WTC11 (cell line): ENCODE measurements at regions not wholly inside any gene's neighbourhood (a gene's known extent, or its start where the extent isn't known, plus 50 kb on each side); places are given as distances from the start of the nearest gene placed in this dataset.

Experiments
- ATAC-seq: fragments of 200-7000 bp; cut with Tn5 transposase; 2 replicates; pipeline ENCODE4 v1.10.0; 2021; ENCODE audit warnings: mild to moderate bottlenecking, moderate library complexity
- CTCF ChIA-PET: fragments of 300-600 bp; sonication (Branson Sonifier 250); formaldehyde crosslinking; loops from one replicate; lab custom pipeline; 2021; ENCODE audit warnings: antibody characterized with exemption; lab: Charles Lee
- POLR2A ChIA-PET: fragments of 350-600 bp; sonication (Branson Sonifier 250); formaldehyde crosslinking; loops from one replicate; lab custom pipeline; 2021; ENCODE audit warnings: antibody characterized with exemption; lab: Charles Lee
- DNase-seq: peaks from one replicate; pipeline ENCODE4 v3.0.0; 2021; ENCODE audit warnings: low spot score
- H3K27ac Mint-ChIP-seq: 2 replicates; pipeline ENCODE4 v1.8.0; 2021; ENCODE audit warnings: mixed read lengths
- H3K27me3 Mint-ChIP-seq: 2 replicates; pipeline ENCODE4 v1.8.0; 2021; ENCODE audit warnings: low read depth, mild to moderate bottlenecking, moderate library complexity, mixed read lengths
- H3K36me3 Mint-ChIP-seq: 2 replicates; pipeline ENCODE4 v1.8.0; 2021; ENCODE audit warnings: mixed read lengths
- H3K4me1 Mint-ChIP-seq: 2 replicates; pipeline ENCODE4 v1.8.0; 2022; ENCODE audit warnings: mixed read lengths
- H3K4me3 Mint-ChIP-seq: 2 replicates; pipeline ENCODE4 v1.8.0; 2021; ENCODE audit warnings: mild to moderate bottlenecking, moderate library complexity, mixed read lengths
- H3K9me3 Mint-ChIP-seq: 2 replicates; pipeline ENCODE4 v1.8.0; 2021; ENCODE audit warnings: mixed read lengths
- CDX4 ChIP-seq: fragments of 250-450 bp; sonication (Bioruptor Pico); IDR thresholded peaks from 2 replicates; pipeline ENCODE4 v1.9.0; 2021; ENCODE audit warnings: moderate library complexity, mild to moderate bottlenecking, inconsistent platforms, borderline replicate concordance
- E2F5 ChIP-seq: sonication (generic); formaldehyde crosslinking; IDR thresholded peaks from 2 replicates; pipeline ENCODE4 v1.8.1; 2022; ENCODE audit warnings: mild to moderate bottlenecking, moderate library complexity, missing genetic modification reagents
- FOXP4 ChIP-seq: sonication (generic); formaldehyde crosslinking; IDR thresholded peaks from 2 replicates; pipeline ENCODE4 v1.8.0; 2022; ENCODE audit warnings: mild to moderate bottlenecking, missing genetic modification reagents
- HMGXB4 ChIP-seq: sonication (generic); formaldehyde crosslinking; IDR thresholded peaks from 2 replicates; pipeline ENCODE4 v1.8.1; 2023; ENCODE audit warnings: mild to moderate bottlenecking, moderate library complexity, missing genetic modification reagents
- JAZF1 ChIP-seq: fragments of 250-450 bp; sonication (Bioruptor Pico); IDR thresholded peaks from 2 replicates; pipeline ENCODE4 v1.9.0; 2021; ENCODE audit warnings: moderate library complexity, mild to moderate bottlenecking, inconsistent platforms
- JUN ChIP-seq: sonication (generic); formaldehyde crosslinking; IDR thresholded peaks from 2 replicates; pipeline ENCODE4 v1.8.0; 2023; ENCODE audit warnings: mild to moderate bottlenecking, missing genetic modification reagents
- KAT7 ChIP-seq: sonication (generic); formaldehyde crosslinking; IDR thresholded peaks from 2 replicates; pipeline ENCODE4 v1.8.1; 2023; ENCODE audit warnings: missing genetic modification reagents, mild to moderate bottlenecking, borderline replicate concordance
- NFE2L1 ChIP-seq: sonication (generic); formaldehyde crosslinking; IDR thresholded peaks from 2 replicates; pipeline ENCODE4 v1.8.1; 2023; ENCODE audit warnings: missing genetic modification reagents
- NR2C2 ChIP-seq: sonication (generic); formaldehyde crosslinking; IDR thresholded peaks from 2 replicates; pipeline ENCODE4 v1.8.0; 2022; ENCODE audit warnings: mild to moderate bottlenecking, missing genetic modification reagents
- NR3C1 ChIP-seq: sonication (generic); formaldehyde crosslinking; conservative IDR thresholded peaks from 2 replicates; pipeline ENCODE4 v1.8.1; 2023; ENCODE audit warnings: low read depth, mild to moderate bottlenecking, missing genetic modification reagents
- STAT6 ChIP-seq: sonication (generic); formaldehyde crosslinking; conservative IDR thresholded peaks from 2 replicates; pipeline ENCODE4 v1.8.1; 2023; ENCODE audit warnings: mild to moderate bottlenecking, low read depth, missing genetic modification reagents, moderate library complexity
- TEAD1 ChIP-seq: sonication (generic); formaldehyde crosslinking; IDR thresholded peaks from 2 replicates; pipeline ENCODE4 v1.8.0; 2022; ENCODE audit warnings: mild to moderate bottlenecking, missing genetic modification reagents
- ZNF121 ChIP-seq: sonication (generic); formaldehyde crosslinking; IDR thresholded peaks from 2 replicates; pipeline ENCODE4 v1.8.0; 2023; ENCODE audit warnings: missing genetic modification reagents
- ZNF281 ChIP-seq: sonication (generic); formaldehyde crosslinking; IDR thresholded peaks from 2 replicates; pipeline ENCODE4 v1.8.0; 2023; ENCODE audit warnings: mild to moderate bottlenecking, missing genetic modification reagents
- ZNF416 ChIP-seq: fragments of 250-450 bp; sonication (Bioruptor Pico); IDR thresholded peaks from 2 replicates; pipeline ENCODE4 v1.9.0; 2021; ENCODE audit warnings: mild to moderate bottlenecking, inconsistent platforms
- ZNF425 ChIP-seq: fragments of 250-450 bp; sonication (Bioruptor Pico); conservative IDR thresholded peaks from 2 replicates; pipeline ENCODE4 v1.9.0; 2021; ENCODE audit warnings: mild to moderate bottlenecking

- ATAC-seq (no peak), DNase-seq (no peak)
- CTCF ChIA-PET: no interaction called here
- Mint-ChIP-seq H3K36me3 (no peaks in the 10 kb centered on the region), H3K27ac (no peak overlapping the region), H3K9me3 (no peaks in the 10 kb centered on the region), H3K27me3 (no peaks in the 10 kb centered on the region; the same call in 1 of the 2 replicates), H3K4me3 (no peak overlapping the region), H3K4me1 (no peaks in the 10 kb centered on the region)
- TF ChIP-seq ZNF121 (CRISPR knock-in tag): no peak
- TF ChIP-seq TEAD1 (CRISPR knock-in tag): no peak
- TF ChIP-seq STAT6 (CRISPR knock-in tag): no peak
- no peak for TF ChIP-seq JUN (CRISPR knock-in tag)
- TF ChIP-seq NR2C2 (CRISPR knock-in tag): no peak
- no peak for TF ChIP-seq HMGXB4 (CRISPR knock-in tag)
- no peak for TF ChIP-seq NR3C1 (CRISPR knock-in tag)
- no peak for TF ChIP-seq CDX4 (CRISPR knock-in tag)
- no peak for TF ChIP-seq NFE2L1 (CRISPR knock-in tag)
- no peak for TF ChIP-seq E2F5 (CRISPR knock-in tag)
- TF ChIP-seq ZNF281 (CRISPR knock-in tag): no peak
- TF ChIP-seq JAZF1 (CRISPR knock-in tag): no peak
- no peak for TF ChIP-seq FOXP4 (CRISPR knock-in tag)
- no peak for TF ChIP-seq ZNF416 (CRISPR knock-in tag)
- TF ChIP-seq KAT7 (CRISPR knock-in tag): no peak
- POLR2A ChIA-PET: no interaction called here
Measured at GRCh38 chr13:110773480-110773879, 60.0 kb downstream of the ING1 start.

GRCh38 chr13:110774051-110774450, 60.6 kb downstream of the ING1 start:
- no peak for TF ChIP-seq JUN (CRISPR knock-in tag)
- TF ChIP-seq ZNF425 (CRISPR knock-in tag): no peak
- no peaks in the 10 kb centered on the region for H3K9me3 Mint-ChIP-seq
- H3K27ac Mint-ChIP-seq: no peak overlapping the region
- POLR2A ChIA-PET: no interaction called here
- no peaks in the 10 kb centered on the region for H3K36me3 Mint-ChIP-seq
- CTCF ChIA-PET: no interaction called here
- DNase-seq: no peak
- ATAC-seq: no peak
- no peaks in the 10 kb centered on the region for H3K4me1 Mint-ChIP-seq
- no peaks in the 10 kb centered on the region for H3K27me3 Mint-ChIP-seq
- no peak overlapping the region for H3K4me3 Mint-ChIP-seq
